HepG2 (cell line): ENCODE measurements at regions not wholly inside any gene's neighbourhood (a gene's known extent, or its start where the extent isn't known, plus 50 kb on each side); places are given as distances from the start of the nearest gene placed in this dataset.

Experiments used
- CTCF ChIP-seq: sonication (generic); formaldehyde crosslinking; IDR thresholded peaks from 2 replicates; pipeline ENCODE4 v1.5.0; 2020; ENCODE audit warnings: mild to moderate bottlenecking, missing genetic modification reagents, moderate library complexity
- ERF ChIP-seq: IDR thresholded peaks from 2 replicates; pipeline ENCODE4 v1.6.1; 2018; ENCODE audit warnings: missing biosample characterization, missing genetic modification reagents
- KLF11 ChIP-seq: IDR thresholded peaks from 2 replicates; pipeline ENCODE4 v1.6.1; 2016; ENCODE audit warnings: missing compliant biosample characterization
- TAF1 ChIP-seq: sonication (generic); formaldehyde crosslinking; IDR thresholded peaks from 2 replicates; pipeline ENCODE4 v1.4.0; 2020; ENCODE audit warnings: missing genetic modification reagents
- ZFYVE20 ChIP-seq: sonication (generic); formaldehyde crosslinking; IDR thresholded peaks from 2 replicates; pipeline ENCODE4 v1.8.0; 2023; ENCODE audit warnings: low read depth, mild to moderate bottlenecking, moderate library complexity, missing genetic modification reagents, borderline replicate concordance
- ZNF24 ChIP-seq: fragments of 450-650 bp; IDR thresholded peaks from 2 replicates; pipeline ENCODE4 v1.6.1; 2017; ENCODE audit warnings: antibody characterized with exemption, mild to moderate bottlenecking
- TF ChIP-seq, protein P1 (sequence below): sonication (generic); formaldehyde crosslinking; IDR thresholded peaks from 2 replicates; pipeline ENCODE4 v1.4.0; 2020; ENCODE audit warnings: missing genetic modification reagents
- TF ChIP-seq, protein P2 (sequence below): IDR thresholded peaks from 2 replicates; pipeline ENCODE4 v1.6.1; 2012; ENCODE audit warnings: inconsistent platforms

- TF ChIP-seq, protein P1, sequence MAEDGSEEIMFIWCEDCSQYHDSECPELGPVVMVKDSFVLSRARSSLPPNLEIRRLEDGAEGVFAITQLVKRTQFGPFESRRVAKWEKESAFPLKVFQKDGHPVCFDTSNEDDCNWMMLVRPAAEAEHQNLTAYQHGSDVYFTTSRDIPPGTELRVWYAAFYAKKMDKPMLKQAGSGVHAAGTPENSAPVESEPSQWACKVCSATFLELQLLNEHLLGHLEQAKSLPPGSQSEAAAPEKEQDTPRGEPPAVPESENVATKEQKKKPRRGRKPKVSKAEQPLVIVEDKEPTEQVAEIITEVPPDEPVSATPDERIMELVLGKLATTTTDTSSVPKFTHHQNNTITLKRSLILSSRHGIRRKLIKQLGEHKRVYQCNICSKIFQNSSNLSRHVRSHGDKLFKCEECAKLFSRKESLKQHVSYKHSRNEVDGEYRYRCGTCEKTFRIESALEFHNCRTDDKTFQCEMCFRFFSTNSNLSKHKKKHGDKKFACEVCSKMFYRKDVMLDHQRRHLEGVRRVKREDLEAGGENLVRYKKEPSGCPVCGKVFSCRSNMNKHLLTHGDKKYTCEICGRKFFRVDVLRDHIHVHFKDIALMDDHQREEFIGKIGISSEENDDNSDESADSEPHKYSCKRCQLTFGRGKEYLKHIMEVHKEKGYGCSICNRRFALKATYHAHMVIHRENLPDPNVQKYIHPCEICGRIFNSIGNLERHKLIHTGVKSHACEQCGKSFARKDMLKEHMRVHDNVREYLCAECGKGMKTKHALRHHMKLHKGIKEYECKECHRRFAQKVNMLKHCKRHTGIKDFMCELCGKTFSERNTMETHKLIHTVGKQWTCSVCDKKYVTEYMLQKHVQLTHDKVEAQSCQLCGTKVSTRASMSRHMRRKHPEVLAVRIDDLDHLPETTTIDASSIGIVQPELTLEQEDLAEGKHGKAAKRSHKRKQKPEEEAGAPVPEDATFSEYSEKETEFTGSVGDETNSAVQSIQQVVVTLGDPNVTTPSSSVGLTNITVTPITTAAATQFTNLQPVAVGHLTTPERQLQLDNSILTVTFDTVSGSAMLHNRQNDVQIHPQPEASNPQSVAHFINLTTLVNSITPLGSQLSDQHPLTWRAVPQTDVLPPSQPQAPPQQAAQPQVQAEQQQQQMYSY (CRISPR knock-in tag), result no peak
- TF ChIP-seq, protein P2, sequence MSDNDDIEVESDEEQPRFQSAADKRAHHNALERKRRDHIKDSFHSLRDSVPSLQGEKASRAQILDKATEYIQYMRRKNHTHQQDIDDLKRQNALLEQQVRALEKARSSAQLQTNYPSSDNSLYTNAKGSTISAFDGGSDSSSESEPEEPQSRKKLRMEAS, result no peak
- TF ChIP-seq CTCF (CRISPR knock-in tag) (no peak), ERF (CRISPR knock-in tag) (no peak), ZNF24 (no peak), TAF1 (CRISPR knock-in tag) (no peak), KLF11 (CRISPR knock-in tag) (no peak), ZFYVE20 (CRISPR knock-in tag) (no peak)
Measured at GRCh38 chr13:68028701-68029100, 798.6 kb upstream of the PCDH9 start.
